K562 (cell line): ENCODE measurements at regions not wholly inside any gene's neighbourhood (a gene's known extent, or its start where the extent isn't known, plus 50 kb on each side); places are given as distances from the start of the nearest gene placed in this dataset.

Experiments used
- ASH1L ChIP-seq: fragments of 450-650 bp; IDR thresholded peaks from 2 replicates; pipeline ENCODE4 v1.6.1; 2018; ENCODE audit warnings: borderline replicate concordance, mild to moderate bottlenecking, low read depth; ENCODE audit not compliant: partially characterized antibody
- CC2D1A ChIP-seq: fragments of 450-650 bp; IDR thresholded peaks from 2 replicates; pipeline ENCODE4 v1.6.1; 2017; ENCODE audit warnings: mild to moderate bottlenecking
- CREBBP ChIP-seq: IDR thresholded peaks from one replicate; pipeline ENCODE4 v1.6.1; 2012; ENCODE audit warnings: low read depth, mild to moderate bottlenecking, control low read depth, inconsistent platforms, low read length
- CSDE1 ChIP-seq, 2 experiments: fragments of 450-650 bp; IDR thresholded peaks; 2 replicates each; pipeline ENCODE4 v1.6.1; 2016; ENCODE audit warnings: mild to moderate bottlenecking in 1 of 2
- E2F3 ChIP-seq: fragments of 250-450 bp; sonication (Bioruptor Pico); IDR thresholded peaks from 2 replicates; pipeline ENCODE4 v1.4.0; 2020; ENCODE audit warnings: mild to moderate bottlenecking
- EP300 ChIP-seq: IDR thresholded peaks from 2 replicates; pipeline ENCODE4 v1.6.1; 2012; ENCODE audit warnings: low read length, improper control_type of control experiment
- ETS2 ChIP-seq: IDR thresholded peaks from 2 replicates; pipeline ENCODE4 v1.6.1; 2016; ENCODE audit warnings: borderline replicate concordance, missing genetic modification characterization, mild to moderate bottlenecking, moderate library complexity, missing compliant biosample characterization; ENCODE audit not compliant: poor library complexity, severe bottlenecking
- FOXA3 ChIP-seq, 2 experiments: fragments of 450-650 bp in 1 of 2; sonication (generic) in 1 of 2; formaldehyde crosslinking; IDR thresholded peaks in 1 of 2; conservative IDR thresholded peaks in 1 of 2; 2 replicates each; pipeline versions ENCODE4 v1.4.0 to v1.8.0; 2020 to 2022; ENCODE audit warnings: mild to moderate bottlenecking in 2 of 2, missing genetic modification reagents in 1 of 2
- HDAC1 ChIP-seq, 2 experiments: fragments of 450-650 bp; IDR thresholded peaks; 2 replicates each; pipeline ENCODE4 v1.6.1; 2016 to 2017; ENCODE audit warnings: inconsistent platforms in 1 of 2, mild to moderate bottlenecking in 1 of 2, moderate library complexity in 1 of 2
- HMGN3 ChIP-seq: IDR thresholded peaks from 2 replicates; pipeline ENCODE4 v1.6.1; 2011; ENCODE audit warnings: borderline replicate concordance, low read depth, mild to moderate bottlenecking, mixed read lengths, low read length; ENCODE audit not compliant: insufficient read length; ENCODE audit errors: extremely low read depth
- KLF10 ChIP-seq: fragments of 250-450 bp; sonication (Bioruptor Pico); IDR thresholded peaks from 2 replicates; pipeline ENCODE4 v1.6.1; 2021; ENCODE audit warnings: matching md5 sums
- L3MBTL2 ChIP-seq: fragments of 450-650 bp; IDR thresholded peaks from 2 replicates; pipeline ENCODE4 v1.6.1; 2016; ENCODE audit warnings: mild to moderate bottlenecking, moderate library complexity
- MCM7 ChIP-seq, 2 experiments: fragments of 450-650 bp; IDR thresholded peaks; 2 replicates each; pipeline ENCODE4 v1.6.1; 2016 to 2018
- MTA1 ChIP-seq: fragments of 450-650 bp; IDR thresholded peaks from 2 replicates; pipeline ENCODE4 v1.6.1; 2017; ENCODE audit warnings: borderline replicate concordance
- RAD21 ChIP-seq, 2 experiments: fragments of 250-450 bp in 1 of 2; fragments of 450-650 bp in 1 of 2; sonication (Bioruptor Pico) in 1 of 2; formaldehyde crosslinking in 1 of 2; IDR thresholded peaks in 1 of 2; conservative IDR thresholded peaks in 1 of 2; 2 replicates each; pipeline versions ENCODE4 v1.4.0 to v1.8.0; 2020 to 2022; ENCODE audit warnings: mild to moderate bottlenecking in 2 of 2, moderate library complexity in 1 of 2
- SIN3B ChIP-seq: fragments of 450-650 bp; IDR thresholded peaks from 2 replicates; pipeline ENCODE4 v1.6.1; 2017; ENCODE audit warnings: low read depth, mild to moderate bottlenecking, moderate library complexity
- SIRT6 ChIP-seq: IDR thresholded peaks from one replicate; pipeline ENCODE4 v1.6.1; 2012; ENCODE audit warnings: low read depth, mild to moderate bottlenecking, control low read depth, inconsistent platforms, low read length, moderate library complexity
- SMC3 ChIP-seq: conservative IDR thresholded peaks from 2 replicates; pipeline ENCODE4 v1.6.1; 2011; ENCODE audit warnings: low read depth, low read length, improper control_type of control experiment; ENCODE audit not compliant: insufficient read depth
- SPI1 ChIP-seq: IDR thresholded peaks from 2 replicates; pipeline ENCODE4 v1.6.1; 2011; ENCODE audit warnings: low read depth, low read length, control low read depth, borderline replicate concordance
- SRSF1 ChIP-seq: fragments of 200-400 bp; formaldehyde crosslinking; IDR thresholded peaks from 2 replicates; pipeline ENCODE4 v1.6.1; 2017; ENCODE audit warnings: mild to moderate bottlenecking, low read depth, low read length, moderate library complexity
- ZBED1 ChIP-seq: IDR thresholded peaks from 2 replicates; pipeline ENCODE4 v1.6.1; 2014
- ZEB2 ChIP-seq: fragments of 450-650 bp; IDR thresholded peaks from 2 replicates; pipeline ENCODE4 v1.6.1; 2016
- ZNF174 ChIP-seq: fragments of 250-450 bp; sonication (Bioruptor Pico); IDR thresholded peaks from 2 replicates; pipeline ENCODE4 v1.4.0; 2020; ENCODE audit warnings: mild to moderate bottlenecking
- TF ChIP-seq, protein P1 (sequence below): fragments of 200-800 bp; sonication (Bioruptor generic); IDR thresholded peaks from 2 replicates; pipeline ENCODE4 v1.6.1; 2017; ENCODE audit warnings: missing genetic modification characterization, missing compliant biosample characterization
- TF ChIP-seq, protein P2 (sequence below): fragments of 250-450 bp; sonication (Bioruptor Pico); IDR thresholded peaks from 2 replicates; pipeline ENCODE4 v1.5.0; 2022; ENCODE audit warnings: mild to moderate bottlenecking
- TF ChIP-seq, protein P3 (sequence below): sonication (generic); formaldehyde crosslinking; IDR thresholded peaks from 2 replicates; pipeline ENCODE4 v1.8.1; 2022; ENCODE audit warnings: missing genetic modification reagents

DNA sequence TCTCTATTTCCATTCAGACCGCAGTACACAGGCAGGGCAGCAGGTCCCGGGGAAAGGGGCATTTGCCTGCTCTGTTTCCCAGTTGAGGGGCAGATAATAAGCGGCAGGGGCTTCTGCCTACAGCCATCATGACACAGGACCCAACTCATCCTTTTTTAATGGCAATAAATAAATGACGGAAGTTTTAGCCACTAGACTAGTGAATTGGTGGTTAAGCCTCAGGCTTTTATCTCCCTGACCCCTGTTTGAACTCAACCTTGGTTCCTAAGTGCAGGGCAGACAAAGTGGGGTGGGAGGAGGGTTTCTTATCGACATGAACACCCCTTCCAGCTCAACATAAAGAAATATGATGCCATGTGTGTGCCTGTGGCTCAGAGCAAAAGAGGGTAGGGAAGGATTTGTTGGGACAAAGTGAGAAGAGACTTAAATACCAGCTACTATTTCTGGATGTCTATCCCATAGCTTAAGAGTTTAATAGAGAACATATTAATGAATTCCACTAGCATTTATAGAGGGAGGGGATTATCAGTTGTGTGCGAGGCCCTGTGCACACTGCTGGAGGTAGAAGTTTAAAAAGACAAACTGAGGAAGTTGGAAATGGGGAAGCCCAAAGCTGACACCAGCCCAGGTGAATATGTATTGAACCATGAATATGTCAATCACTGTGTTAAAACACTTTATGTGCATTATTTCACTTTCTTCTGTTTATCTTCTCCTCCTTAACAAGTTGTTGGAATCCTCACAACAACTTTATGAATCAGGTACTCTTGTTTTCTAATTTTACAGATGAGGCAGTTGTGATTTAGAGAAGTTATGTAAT is 939.4 kb downstream of the MCTP2 start (continued):
- TF ChIP-seq SRSF1 (no peak), CSDE1 (IDR thresholded peaks at IDR 0.05) (no peak), SMC3 (no peak), SIN3B (no peak), ETS2 (tag) (no peak), L3MBTL2 (no peak), ASH1L (no peak), SPI1 (peak; percentile 86), MCM7 (IDR thresholded peaks at IDR 0.05) (no peak), HMGN3 (no peak), KLF10 (CRISPR knock-in tag) (no peak), EP300 (peak; percentile 93), E2F3 (no peak), CC2D1A (no peak; the same call in 1 of the 2 replicates), ZNF174 (no peak), SIRT6 (no peak), RAD21 (CRISPR knock-in tag; conservative IDR thresholded peaks at IDR 0.05 in 1 of 2, IDR thresholded peaks at IDR 0.05 in 1 of 2) (no peak), HDAC1 (IDR thresholded peaks at IDR 0.05) (peak in 1 of 2 experiments; percentile 72; a peak in 2 of 4 replicates), FOXA3 (CRISPR knock-in tag; conservative IDR thresholded peaks at IDR 0.05 in 1 of 2, IDR thresholded peaks at IDR 0.05 in 1 of 2) (no peak), MTA1 (no peak), ZBED1 (no peak; the same call in 1 of the 2 replicates), CREBBP (no peak), ZEB2 (no peak)
- TF ChIP-seq, protein P1, sequence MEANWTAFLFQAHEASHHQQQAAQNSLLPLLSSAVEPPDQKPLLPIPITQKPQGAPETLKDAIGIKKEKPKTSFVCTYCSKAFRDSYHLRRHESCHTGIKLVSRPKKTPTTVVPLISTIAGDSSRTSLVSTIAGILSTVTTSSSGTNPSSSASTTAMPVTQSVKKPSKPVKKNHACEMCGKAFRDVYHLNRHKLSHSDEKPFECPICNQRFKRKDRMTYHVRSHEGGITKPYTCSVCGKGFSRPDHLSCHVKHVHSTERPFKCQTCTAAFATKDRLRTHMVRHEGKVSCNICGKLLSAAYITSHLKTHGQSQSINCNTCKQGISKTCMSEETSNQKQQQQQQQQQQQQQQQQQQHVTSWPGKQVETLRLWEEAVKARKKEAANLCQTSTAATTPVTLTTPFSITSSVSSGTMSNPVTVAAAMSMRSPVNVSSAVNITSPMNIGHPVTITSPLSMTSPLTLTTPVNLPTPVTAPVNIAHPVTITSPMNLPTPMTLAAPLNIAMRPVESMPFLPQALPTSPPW (CRISPR knock-in tag) = peak; percentile 73
- TF ChIP-seq, protein P2, sequence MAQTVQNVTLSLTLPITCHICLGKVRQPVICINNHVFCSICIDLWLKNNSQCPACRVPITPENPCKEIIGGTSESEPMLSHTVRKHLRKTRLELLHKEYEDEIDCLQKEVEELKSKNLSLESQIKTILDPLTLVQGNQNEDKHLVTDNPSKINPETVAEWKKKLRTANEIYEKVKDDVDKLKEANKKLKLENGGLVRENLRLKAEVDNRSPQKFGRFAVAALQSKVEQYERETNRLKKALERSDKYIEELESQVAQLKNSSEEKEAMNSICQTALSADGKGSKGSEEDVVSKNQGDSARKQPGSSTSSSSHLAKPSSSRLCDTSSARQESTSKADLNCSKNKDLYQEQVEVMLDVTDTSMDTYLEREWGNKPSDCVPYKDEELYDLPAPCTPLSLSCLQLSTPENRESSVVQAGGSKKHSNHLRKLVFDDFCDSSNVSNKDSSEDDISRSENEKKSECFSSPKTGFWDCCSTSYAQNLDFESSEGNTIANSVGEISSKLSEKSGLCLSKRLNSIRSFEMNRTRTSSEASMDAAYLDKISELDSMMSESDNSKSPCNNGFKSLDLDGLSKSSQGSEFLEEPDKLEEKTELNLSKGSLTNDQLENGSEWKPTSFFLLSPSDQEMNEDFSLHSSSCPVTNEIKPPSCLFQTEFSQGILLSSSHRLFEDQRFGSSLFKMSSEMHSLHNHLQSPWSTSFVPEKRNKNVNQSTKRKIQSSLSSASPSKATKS (CRISPR knock-in tag) = no peak
- TF ChIP-seq, protein P3, sequence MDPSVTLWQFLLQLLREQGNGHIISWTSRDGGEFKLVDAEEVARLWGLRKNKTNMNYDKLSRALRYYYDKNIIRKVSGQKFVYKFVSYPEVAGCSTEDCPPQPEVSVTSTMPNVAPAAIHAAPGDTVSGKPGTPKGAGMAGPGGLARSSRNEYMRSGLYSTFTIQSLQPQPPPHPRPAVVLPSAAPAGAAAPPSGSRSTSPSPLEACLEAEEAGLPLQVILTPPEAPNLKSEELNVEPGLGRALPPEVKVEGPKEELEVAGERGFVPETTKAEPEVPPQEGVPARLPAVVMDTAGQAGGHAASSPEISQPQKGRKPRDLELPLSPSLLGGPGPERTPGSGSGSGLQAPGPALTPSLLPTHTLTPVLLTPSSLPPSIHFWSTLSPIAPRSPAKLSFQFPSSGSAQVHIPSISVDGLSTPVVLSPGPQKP (CRISPR knock-in tag) = no peak
